Endothelial cell of umbilical vein (primary cell): ENCODE measurements at regions not wholly inside any gene's neighbourhood (a gene's known extent, or its start where the extent isn't known, plus 50 kb on each side); places are given as distances from the start of the nearest gene placed in this dataset.

Experiments used
- BruUV-seq: library from RNA; stranded (reverse); fragments of 400-500 nt; replicated peaks from 2 replicates; lab custom pipeline; 2021; lab: Mats Ljungman, UMichigan
- CTCF ChIA-PET: fragments of 300-600, 350-600 bp; sonication (Branson Sonifier 250); formaldehyde crosslinking; loops from one replicate; lab custom pipeline; 2021; ENCODE audit warnings: antibody characterized with exemption, inconsistent platforms; lab: Charles Lee
- POLR2A ChIA-PET: fragments of 300-600, 350-600 bp; sonication (Branson Sonifier 250); formaldehyde crosslinking; loops from one replicate; lab custom pipeline; 2021; ENCODE audit warnings: antibody characterized with exemption, inconsistent platforms; lab: Charles Lee
- DNase-seq: peaks from one replicate; pipeline ENCODE4 v3.0.0-alpha.2; 2011; ENCODE audit warnings: low read depth, low spot score
- FAIRE-seq: peaks from 2 replicates; lab custom pipeline; 2011; peaks lifted over from hg19 to GRCh38; lab: Jason Lieb, UNC
- H2AFZ ChIP-seq: 2 replicates; pipeline ENCODE4 v1.6.0; 2012; ENCODE audit warnings: low read depth, low read length, control low read depth, inconsistent platforms
- H3K27ac ChIP-seq: 2 replicates; pipeline ENCODE4 v1.5.1; 2011; ENCODE audit warnings: low read depth, mild to moderate bottlenecking, control low read depth, low read length, moderate library complexity; ENCODE audit not compliant: insufficient read depth
- H3K27me3 ChIP-seq, 2 experiments: 2 replicates each; pipeline versions ENCODE4 v1.6.0 to v1.6.1; 2011; ENCODE audit warnings: low read length in 2 of 2, mixed read lengths in 1 of 2; ENCODE audit not compliant: control insufficient read depth in 2 of 2, insufficient read depth in 2 of 2
- H3K36me3 ChIP-seq, 2 experiments: 2 replicates in 1 of 2; 3 replicates in 1 of 2; pipeline ENCODE4 v1.5.1; 2011; ENCODE audit warnings: low read length in 2 of 2, mild to moderate bottlenecking in 1 of 2, moderate library complexity in 1 of 2; ENCODE audit not compliant: control insufficient read depth in 2 of 2, insufficient read depth in 2 of 2; ENCODE audit errors: extremely low read depth in 1 of 2
- H3K4me1 ChIP-seq: 3 replicates; pipeline ENCODE4 v1.5.1; 2011; ENCODE audit warnings: mild to moderate bottlenecking, low read length; ENCODE audit not compliant: control insufficient read depth, insufficient read depth; ENCODE audit errors: extremely low read depth
- H3K4me2 ChIP-seq: 2 replicates; pipeline ENCODE4 v1.6.1; 2011; ENCODE audit warnings: low read length, control low read depth, mixed read lengths; ENCODE audit not compliant: insufficient read depth
- H3K4me3 ChIP-seq, 3 experiments: fragments of 200-600 bp in 1 of 3; sonication (generic), shearing (Covaris generic) in 1 of 3; replicated peaks in 1 of 3; 2 replicates each; pipeline ENCODE4 v1.5.1; 2011 to 2016; ENCODE audit warnings: control low read depth in 3 of 3, low read length in 3 of 3, mild to moderate bottlenecking in 2 of 3, inconsistent platforms in 1 of 3, low read depth in 1 of 3, moderate library complexity in 1 of 3; ENCODE audit not compliant: insufficient read depth in 1 of 3
- H3K79me2 ChIP-seq: 2 replicates; pipeline ENCODE4 v1.6.0; 2012; ENCODE audit warnings: low read length, inconsistent platforms; ENCODE audit not compliant: control insufficient read depth, insufficient read depth
- H3K9ac ChIP-seq: replicated peaks from 2 replicates; pipeline ENCODE3; 2011; ENCODE audit warnings: low read length, control low read depth; ENCODE audit not compliant: insufficient read depth; ENCODE audit errors: extremely low read depth
- H3K9me1 ChIP-seq: replicated peaks from 3 replicates; pipeline ENCODE4 v1.6.0; 2011; ENCODE audit warnings: mild to moderate bottlenecking, low read length; ENCODE audit not compliant: control insufficient read depth, insufficient read depth; ENCODE audit errors: extremely low read depth
- H3K9me3 ChIP-seq: replicated peaks from 2 replicates; pipeline ENCODE4 v1.5.1; 2012; ENCODE audit warnings: low read length, inconsistent platforms; ENCODE audit not compliant: control insufficient read depth, insufficient read depth
- H4K20me1 ChIP-seq: replicated peaks from 2 replicates; pipeline ENCODE3; 2011; ENCODE audit warnings: mild to moderate bottlenecking, low read length; ENCODE audit not compliant: control insufficient read depth, insufficient read depth; ENCODE audit errors: extremely low read depth
- EZH2 ChIP-seq: IDR thresholded peaks from 2 replicates; pipeline ENCODE4 v1.6.1; 2012; ENCODE audit warnings: borderline replicate concordance, low read depth, mild to moderate bottlenecking, moderate library complexity, low read length, inconsistent platforms; ENCODE audit not compliant: severe bottlenecking
- GATA2 ChIP-seq: IDR thresholded peaks from 2 replicates; pipeline ENCODE4 v1.7.0; 2011; ENCODE audit warnings: low read depth, mild to moderate bottlenecking, moderate library complexity, mixed read lengths, low read length; ENCODE audit not compliant: insufficient read length, insufficient read depth
- JUN ChIP-seq: IDR thresholded peaks from 2 replicates; pipeline ENCODE4 v1.6.1; 2011; ENCODE audit warnings: borderline replicate concordance, low read depth; ENCODE audit not compliant: insufficient read length, insufficient read depth
- MAX ChIP-seq: IDR thresholded peaks from 2 replicates; pipeline ENCODE4 v1.6.1; 2011; ENCODE audit not compliant: insufficient read depth, insufficient read length
- MYC ChIP-seq: IDR thresholded peaks from one replicate; pipeline ENCODE4 v1.6.1; 2011; ENCODE audit warnings: mild to moderate bottlenecking, low read depth, low read length
- POLR2A ChIP-seq: IDR thresholded peaks from 2 replicates; pipeline ENCODE4 v1.6.1; 2012; ENCODE audit warnings: low read depth, mild to moderate bottlenecking, control low read depth, low read length
- dilution Hi-C: fragments of 300-500 bp; cut with MboI; formaldehyde crosslinking; loops from one replicate; pipeline ENCODE4 v1.15.0; 2019; ENCODE audit warnings: low sequenced_read_pairs; ENCODE audit not compliant: extremely low pct_ligation_motif_present
- intact Hi-C: fragments of 100-400 bp; cut with micrococcal nuclease; formaldehyde crosslinking; loops from one replicate; pipeline ENCODE4 v1.10.0; 2022

GRCh38 chr2:15844211-15844801 lies 96.0 kb upstream of the MYCN start:
- DNase-seq (no peak), FAIRE-seq (no peak)
- H3K9ac ChIP-seq: no peak overlapping the region
- H3K4me1 ChIP-seq: no peaks in the 10 kb centered on the region
- no peak overlapping the region for H3K4me2 ChIP-seq
- H3K27me3 ChIP-seq: no peaks in the 10 kb centered on the region
- no peak for TF ChIP-seq GATA2
- TF ChIP-seq EZH2: no peak
- TF ChIP-seq JUN: no peak
- no peak for TF ChIP-seq MYC
- no peak for TF ChIP-seq POLR2A
- no peaks in the 10 kb centered on the region for H3K9me3 ChIP-seq
- dilution Hi-C loops: no loop called here
- no peaks in the 10 kb centered on the region for H3K9me1 ChIP-seq
- CTCF ChIA-PET: no interaction called here
- POLR2A ChIA-PET: no interaction called here
- H3K4me3 ChIP-seq: no peak overlapping the region
- no peak overlapping the region for H2AFZ ChIP-seq
- H4K20me1 ChIP-seq: no peaks in the 10 kb centered on the region
- no TSS peak for BruUV-seq
- intact Hi-C loops: no loop called here
- no peaks in the 10 kb centered on the region for H3K36me3 ChIP-seq
- H3K27ac ChIP-seq: no peak overlapping the region
- H3K79me2 ChIP-seq: no peaks in the 10 kb centered on the region

GRCh38 chr2:15845294-15845693 lies 95.1 kb upstream of the MYCN start:
- dilution Hi-C loops: no loop called here
- Histone ChIP-seq H3K4me1 (no peaks in the 10 kb centered on the region), H3K79me2 (no peaks in the 10 kb centered on the region), H3K4me2 (no peak overlapping the region), H3K9ac (no peak overlapping the region), H3K9me1 (no peaks in the 10 kb centered on the region), H3K27me3 (no peaks in the 10 kb centered on the region), H3K27ac (no peak overlapping the region), H2AFZ (no peak overlapping the region), H3K9me3 (no peaks in the 10 kb centered on the region), H3K4me3 (no peak overlapping the region), H4K20me1 (no peaks in the 10 kb centered on the region), H3K36me3 (no peaks in the 10 kb centered on the region)
- FAIRE-seq (no peak), DNase-seq (no peak)
- no peak for TF ChIP-seq MAX
- no peak for TF ChIP-seq MYC
- TF ChIP-seq JUN: no peak
- no peak for TF ChIP-seq EZH2
- BruUV-seq: no TSS peak
- POLR2A ChIA-PET: no interaction called here
- CTCF ChIA-PET: interaction anchor here (1.2 kb wide), 1 partner anchor 15 kb away, joined by 5 read pairs; no protein-coding TSS in a partner anchor
- intact Hi-C loops: no loop called here
